ENCODE measurements at regions not wholly inside any gene's neighbourhood (a gene's known extent, or its start where the extent isn't known, plus 50 kb on each side); places are given as distances from the start of the nearest gene placed in this dataset.

GRCh38 chr12:34108967-34109366 lies 86.7 kb downstream of the ALG10 start:
- Histone ChIP-seq H3K9me1 (replicated peaks; ENCODE audit: control insufficient read depth, extremely low read depth, insufficient read depth, low read length) (no peaks in the 10 kb centered on the region), H3K9me3 (replicated peaks; ENCODE audit: control insufficient read depth, insufficient read depth, low read length) (no peaks in the 10 kb centered on the region), H3K36me3 (ENCODE audit: control insufficient read depth in 2 of 2, extremely low read depth in 1 of 2, insufficient read depth in 2 of 2, low read length in 2 of 2) (no peaks in the 10 kb centered on the region), H3K79me2 (ENCODE audit: control insufficient read depth, insufficient read depth, low read length) (no peaks in the 10 kb centered on the region), H3K4me1 (ENCODE audit: control insufficient read depth, extremely low read depth, insufficient read depth, low read length) (no peaks in the 10 kb centered on the region), H3K9ac (replicated peaks; ENCODE audit: extremely low read depth, insufficient read depth, low read length) (no peak overlapping the region), H2AFZ (ENCODE audit: low read depth, low read length) (no peak overlapping the region), H3K4me2 (ENCODE audit: insufficient read depth, low read length) (no peak overlapping the region), H3K27me3 (ENCODE audit: control insufficient read depth in 2 of 2, insufficient read depth in 2 of 2, low read length in 2 of 2) (no peaks in the 10 kb centered on the region), H3K27ac (ENCODE audit: insufficient read depth, low read depth, low read length) (no peak overlapping the region), H3K4me3 (replicated peaks in 1 of 3; ENCODE audit: insufficient read depth in 1 of 3, low read depth in 1 of 3, low read length in 3 of 3) (no peak overlapping the region), H4K20me1 (replicated peaks; ENCODE audit: control insufficient read depth, extremely low read depth, insufficient read depth, low read length) (no peaks in the 10 kb centered on the region)
- FAIRE-seq = no peak
- intact Hi-C loops (cut with micrococcal nuclease) = no loop called here
- dilution Hi-C loops (cut with MboI; ENCODE audit: extremely low pct_ligation_motif_present, low sequenced_read_pairs) = no loop called here
- ChIA-PET POLR2A (no interaction called here), CTCF (no interaction called here)
- no peak for TF ChIP-seq MYC (IDR thresholded peaks at IDR 0.05; ENCODE audit: low read depth, low read length)
- no peak for TF ChIP-seq POLR2A (IDR thresholded peaks at IDR 0.05; ENCODE audit: low read depth, low read length)
- no peak for TF ChIP-seq POLR2AphosphoS5 (IDR thresholded peaks at IDR 0.05; ENCODE audit: insufficient read depth, low read depth, low read length)
- TF ChIP-seq JUN (IDR thresholded peaks at IDR 0.05; ENCODE audit: borderline replicate concordance, insufficient read depth, insufficient read length, low read depth) = no peak
- TF ChIP-seq, protein P1, sequence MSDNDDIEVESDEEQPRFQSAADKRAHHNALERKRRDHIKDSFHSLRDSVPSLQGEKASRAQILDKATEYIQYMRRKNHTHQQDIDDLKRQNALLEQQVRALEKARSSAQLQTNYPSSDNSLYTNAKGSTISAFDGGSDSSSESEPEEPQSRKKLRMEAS (IDR thresholded peaks at IDR 0.05; ENCODE audit: insufficient read depth, insufficient read length) = no peak
- TF ChIP-seq EZH2 (IDR thresholded peaks at IDR 0.05; ENCODE audit: borderline replicate concordance, low read depth, low read length, severe bottlenecking) = no peak
- TF ChIP-seq FOS (IDR thresholded peaks at IDR 0.05; ENCODE audit: borderline replicate concordance, insufficient read depth, low read length) = no peak
- no peak for TF ChIP-seq GATA2 (IDR thresholded peaks at IDR 0.05; ENCODE audit: insufficient read depth, insufficient read length, low read depth, low read length)
- TF ChIP-seq, protein P2, sequence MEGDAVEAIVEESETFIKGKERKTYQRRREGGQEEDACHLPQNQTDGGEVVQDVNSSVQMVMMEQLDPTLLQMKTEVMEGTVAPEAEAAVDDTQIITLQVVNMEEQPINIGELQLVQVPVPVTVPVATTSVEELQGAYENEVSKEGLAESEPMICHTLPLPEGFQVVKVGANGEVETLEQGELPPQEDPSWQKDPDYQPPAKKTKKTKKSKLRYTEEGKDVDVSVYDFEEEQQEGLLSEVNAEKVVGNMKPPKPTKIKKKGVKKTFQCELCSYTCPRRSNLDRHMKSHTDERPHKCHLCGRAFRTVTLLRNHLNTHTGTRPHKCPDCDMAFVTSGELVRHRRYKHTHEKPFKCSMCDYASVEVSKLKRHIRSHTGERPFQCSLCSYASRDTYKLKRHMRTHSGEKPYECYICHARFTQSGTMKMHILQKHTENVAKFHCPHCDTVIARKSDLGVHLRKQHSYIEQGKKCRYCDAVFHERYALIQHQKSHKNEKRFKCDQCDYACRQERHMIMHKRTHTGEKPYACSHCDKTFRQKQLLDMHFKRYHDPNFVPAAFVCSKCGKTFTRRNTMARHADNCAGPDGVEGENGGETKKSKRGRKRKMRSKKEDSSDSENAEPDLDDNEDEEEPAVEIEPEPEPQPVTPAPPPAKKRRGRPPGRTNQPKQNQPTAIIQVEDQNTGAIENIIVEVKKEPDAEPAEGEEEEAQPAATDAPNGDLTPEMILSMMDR (IDR thresholded peaks at IDR 0.05; ENCODE audit: extremely low read depth in 1 of 2, insufficient read depth in 1 of 2, low read depth in 1 of 2, low read length in 2 of 2) = no peak
- no peak for DNase-seq (ENCODE audit: low read depth, low spot score)
- no TSS peak for BruUV-seq (replicated peaks)
